ENCODE measurements at regions not wholly inside any gene's neighbourhood (a gene's known extent, or its start where the extent isn't known, plus 50 kb on each side); places are given as distances from the start of the nearest gene placed in this dataset.

GRCh38 chr9:79977510-79978197, 405.9 kb downstream of the TLE4 start:
- WGBS, 3 donors: 84 to 88% (median 86%) methylated on average over 1 of the region's 1 CpG
- no peaks in the 10 kb centered on the region for H3K36me3 ChIP-seq (ENCODE audit: control insufficient read depth in 3 of 3, insufficient read depth in 2 of 3, low read depth in 1 of 3, low read length in 3 of 3)
- DNase-seq: no peak
- FAIRE-seq: no peak
- H3K4me1 ChIP-seq (ENCODE audit: control insufficient read depth in 3 of 3, insufficient read depth in 2 of 3, low read depth in 1 of 3, low read length in 2 of 3): peaks cover 0 to 2% (median 0%) of the 10 kb centered on the region in 3 donors
- H3K4me3 ChIP-seq (ENCODE audit: low read depth in 1 of 3, low read length in 3 of 3): no peak overlapping the region
- no peak overlapping the region for H3K27ac ChIP-seq (ENCODE audit: low read depth in 1 of 3, low read length in 2 of 3)
- H3K27me3 ChIP-seq (ENCODE audit: control insufficient read depth in 3 of 3, insufficient read depth in 3 of 3, low read length in 3 of 3): no peaks in the 10 kb centered on the region
- H3K9me3 ChIP-seq (ENCODE audit: control insufficient read depth in 2 of 2, insufficient read depth in 1 of 2, low read depth in 1 of 2, low read length in 1 of 2): peaks cover 0 to 4% of the 10 kb centered on the region in 2 donors

GRCh38 chr9:79977074-79977435, 405.3 kb downstream of the TLE4 start:
- H3K4me1 ChIP-seq (ENCODE audit: control insufficient read depth in 3 of 3, insufficient read depth in 2 of 3, low read depth in 1 of 3, low read length in 2 of 3): peaks cover 0 to 2% (median 0%) of the 10 kb centered on the region in 3 donors
- FAIRE-seq (no peak), DNase-seq (no peak)
- 64 to 90% (median 83%) methylated on average over 10 of the region's 10 CpGs for WGBS, 3 donors
- no peaks in the 10 kb centered on the region for H3K27me3 ChIP-seq (ENCODE audit: control insufficient read depth in 3 of 3, insufficient read depth in 3 of 3, low read length in 3 of 3)
- H3K9me3 ChIP-seq (ENCODE audit: control insufficient read depth in 2 of 2, insufficient read depth in 1 of 2, low read depth in 1 of 2, low read length in 1 of 2): peaks cover 0 to 4% of the 10 kb centered on the region in 2 donors
- H3K4me3 ChIP-seq (ENCODE audit: low read depth in 1 of 3, low read length in 3 of 3): no peak overlapping the region
- no peak overlapping the region for H3K27ac ChIP-seq (ENCODE audit: low read depth in 1 of 3, low read length in 2 of 3)
- H3K36me3 ChIP-seq (ENCODE audit: control insufficient read depth in 3 of 3, insufficient read depth in 2 of 3, low read depth in 1 of 3, low read length in 3 of 3): no peaks in the 10 kb centered on the region

GRCh38 chr9:79976257-79977073, 404.7 kb downstream of the TLE4 start:
- Histone ChIP-seq H3K4me3 (ENCODE audit: low read depth in 1 of 3, low read length in 3 of 3) (no peak overlapping the region), H3K9me3 (ENCODE audit: control insufficient read depth in 2 of 2, insufficient read depth in 1 of 2, low read depth in 1 of 2, low read length in 1 of 2) (peaks cover 0 to 4% of the 10 kb centered on the region in 2 donors), H3K27me3 (ENCODE audit: control insufficient read depth in 3 of 3, insufficient read depth in 3 of 3, low read length in 3 of 3) (no peaks in the 10 kb centered on the region), H3K27ac (ENCODE audit: low read depth in 1 of 3, low read length in 2 of 3) (no peak overlapping the region), H3K4me1 (ENCODE audit: control insufficient read depth in 3 of 3, insufficient read depth in 2 of 3, low read depth in 1 of 3, low read length in 2 of 3) (peaks cover 0 to 2% (median 0%) of the 10 kb centered on the region in 3 donors), H3K36me3 (ENCODE audit: control insufficient read depth in 3 of 3, insufficient read depth in 2 of 3, low read depth in 1 of 3, low read length in 3 of 3) (no peaks in the 10 kb centered on the region)
- FAIRE-seq (no peak), DNase-seq (peak in 1 of 2 donors; percentile 2)
- WGBS, 3 donors: 62 to 83% (median 82%) methylated on average over 15 to 16 of the region's 16 CpGs

- Histone ChIP-seq H3K27ac (ENCODE audit: low read depth in 1 of 3, low read length in 2 of 3) (no peak overlapping the region), H3K4me1 (ENCODE audit: control insufficient read depth in 3 of 3, insufficient read depth in 2 of 3, low read depth in 1 of 3, low read length in 2 of 3) (peaks cover 0 to 2% (median 0%) of the 10 kb centered on the region in 3 donors), H3K9me3 (ENCODE audit: control insufficient read depth in 2 of 2, insufficient read depth in 1 of 2, low read depth in 1 of 2, low read length in 1 of 2) (peaks cover 0 to 4% of the 10 kb centered on the region in 2 donors), H3K4me3 (ENCODE audit: low read depth in 1 of 3, low read length in 3 of 3) (no peak overlapping the region), H3K36me3 (ENCODE audit: control insufficient read depth in 3 of 3, insufficient read depth in 2 of 3, low read depth in 1 of 3, low read length in 3 of 3) (no peaks in the 10 kb centered on the region), H3K27me3 (ENCODE audit: control insufficient read depth in 3 of 3, insufficient read depth in 3 of 3, low read length in 3 of 3) (no peaks in the 10 kb centered on the region)
- WGBS, 3 donors: 65 to 89% (median 87%) methylated on average over 10 of the region's 10 CpGs
- no peak for DNase-seq
- no peak for FAIRE-seq
Measured at GRCh38 chr9:79975621-79976256, 404.0 kb downstream of the TLE4 start.

- H3K27me3 ChIP-seq (ENCODE audit: control insufficient read depth in 3 of 3, insufficient read depth in 3 of 3, low read length in 3 of 3): no peaks in the 10 kb centered on the region
- peaks cover 0 to 2% (median 0%) of the 10 kb centered on the region in 3 donors for H3K4me1 ChIP-seq (ENCODE audit: control insufficient read depth in 3 of 3, insufficient read depth in 2 of 3, low read depth in 1 of 3, low read length in 2 of 3)
- FAIRE-seq (no peak), DNase-seq (peak in 1 of 2 donors; percentile 61)
- H3K9me3 ChIP-seq (ENCODE audit: control insufficient read depth in 2 of 2, insufficient read depth in 1 of 2, low read depth in 1 of 2, low read length in 1 of 2): peaks cover 0 to 4% of the 10 kb centered on the region in 2 donors
- H3K27ac ChIP-seq (ENCODE audit: low read depth in 1 of 3, low read length in 2 of 3): no peak overlapping the region
- WGBS, 3 donors: 30 to 77% (median 48%) methylated on average over 9 to 12 of the region's 12 CpGs
- H3K4me3 ChIP-seq (ENCODE audit: low read depth in 1 of 3, low read length in 3 of 3): no peak overlapping the region
- no peaks in the 10 kb centered on the region for H3K36me3 ChIP-seq (ENCODE audit: control insufficient read depth in 3 of 3, insufficient read depth in 2 of 3, low read depth in 1 of 3, low read length in 3 of 3)
Measured at GRCh38 chr9:79974806-79975422, 403.1 kb downstream of the TLE4 start.

- no peaks in the 10 kb centered on the region for H3K36me3 ChIP-seq (ENCODE audit: control insufficient read depth in 3 of 3, insufficient read depth in 2 of 3, low read depth in 1 of 3, low read length in 3 of 3)
- H3K4me1 ChIP-seq (ENCODE audit: control insufficient read depth in 3 of 3, insufficient read depth in 2 of 3, low read depth in 1 of 3, low read length in 2 of 3): peaks cover 0 to 2% (median 0%) of the 10 kb centered on the region in 3 donors
- FAIRE-seq: no peak
- peaks cover 0 to 4% of the 10 kb centered on the region in 2 donors for H3K9me3 ChIP-seq (ENCODE audit: control insufficient read depth in 2 of 2, insufficient read depth in 1 of 2, low read depth in 1 of 2, low read length in 1 of 2)
- WGBS, 3 donors: 91 to 99% (median 95%) methylated on average over 3 of the region's 3 CpGs
- H3K27ac ChIP-seq (ENCODE audit: low read depth in 1 of 3, low read length in 2 of 3): no peak overlapping the region
- H3K27me3 ChIP-seq (ENCODE audit: control insufficient read depth in 3 of 3, insufficient read depth in 3 of 3, low read length in 3 of 3): no peaks in the 10 kb centered on the region
- no peak for DNase-seq
- no peak overlapping the region for H3K4me3 ChIP-seq (ENCODE audit: low read depth in 1 of 3, low read length in 3 of 3)
Measured at GRCh38 chr9:79973627-79974026, 401.9 kb downstream of the TLE4 start.

GRCh38 chr9:79970146-79970425, 398.3 kb downstream of the TLE4 start:
- H3K4me3 ChIP-seq (ENCODE audit: low read depth in 1 of 3, low read length in 3 of 3): no peak overlapping the region
- no peaks in the 10 kb centered on the region for H3K4me1 ChIP-seq (ENCODE audit: control insufficient read depth in 3 of 3, insufficient read depth in 2 of 3, low read depth in 1 of 3, low read length in 2 of 3)
- DNase-seq (no peak), FAIRE-seq (no peak)
- H3K27me3 ChIP-seq (ENCODE audit: control insufficient read depth in 3 of 3, insufficient read depth in 3 of 3, low read length in 3 of 3): no peaks in the 10 kb centered on the region
- H3K36me3 ChIP-seq (ENCODE audit: control insufficient read depth in 3 of 3, insufficient read depth in 2 of 3, low read depth in 1 of 3, low read length in 3 of 3): no peaks in the 10 kb centered on the region
- no peak overlapping the region for H3K27ac ChIP-seq (ENCODE audit: low read depth in 1 of 3, low read length in 2 of 3)
- H3K9me3 ChIP-seq (ENCODE audit: control insufficient read depth in 2 of 2, insufficient read depth in 1 of 2, low read depth in 1 of 2, low read length in 1 of 2): no peaks in the 10 kb centered on the region
- whole genome bisulfite sequencing, 3 donors: 83 to 90% (median 89%) methylated on average over 2 of the region's 2 CpGs

- peak in 1 of 2 donors; percentile 65 for DNase-seq
- H3K27me3 ChIP-seq (ENCODE audit: control insufficient read depth in 3 of 3, insufficient read depth in 3 of 3, low read length in 3 of 3): no peaks in the 10 kb centered on the region
- 79 to 85% (median 84%) methylated on average over 3 of the region's 3 CpGs for WGBS, 3 donors
- H3K4me3 ChIP-seq (ENCODE audit: low read depth in 1 of 3, low read length in 3 of 3): no peak overlapping the region
- no peaks in the 10 kb centered on the region for H3K36me3 ChIP-seq (ENCODE audit: control insufficient read depth in 3 of 3, insufficient read depth in 2 of 3, low read depth in 1 of 3, low read length in 3 of 3)
- H3K4me1 ChIP-seq (ENCODE audit: control insufficient read depth in 3 of 3, insufficient read depth in 2 of 3, low read depth in 1 of 3, low read length in 2 of 3): no peaks in the 10 kb centered on the region
- FAIRE-seq: no peak
- H3K27ac ChIP-seq (ENCODE audit: low read depth in 1 of 3, low read length in 2 of 3): no peak overlapping the region
- no peaks in the 10 kb centered on the region for H3K9me3 ChIP-seq (ENCODE audit: control insufficient read depth in 2 of 2, insufficient read depth in 1 of 2, low read depth in 1 of 2, low read length in 1 of 2)
Measured at GRCh38 chr9:79969393-79970145, 397.8 kb downstream of the TLE4 start.
